Panc1 (cell line): ENCODE measurements at regions not wholly inside any gene's neighbourhood (a gene's known extent, or its start where the extent isn't known, plus 50 kb on each side); places are given as distances from the start of the nearest gene placed in this dataset.

Source experiments
- POLR2AphosphoS5 ChIP-seq: IDR thresholded peaks from 2 replicates; pipeline ENCODE4 v1.6.1; 2012; ENCODE audit warnings: mild to moderate bottlenecking, low read depth, low read length, moderate library complexity
- SIN3A ChIP-seq: IDR thresholded peaks from 2 replicates; pipeline ENCODE4 v1.6.1; 2012; ENCODE audit warnings: low read depth, mild to moderate bottlenecking, low read length, moderate library complexity, borderline replicate concordance; ENCODE audit not compliant: insufficient read depth
- TF ChIP-seq, protein P1 (sequence below): fragments of 450-650 bp; IDR thresholded peaks from 2 replicates; pipeline ENCODE4 v1.5.1; 2017; ENCODE audit warnings: mild to moderate bottlenecking
- TF ChIP-seq, protein P2 (sequence below), 2 experiments: IDR thresholded peaks; 2 replicates each; pipeline ENCODE4 v1.6.1; 2011 to 2012; ENCODE audit warnings: low read depth in 2 of 2, control low read depth in 1 of 2, low read length in 1 of 2, mild to moderate bottlenecking in 1 of 2, moderate library complexity in 1 of 2; ENCODE audit not compliant: insufficient read depth in 1 of 2

DNA sequence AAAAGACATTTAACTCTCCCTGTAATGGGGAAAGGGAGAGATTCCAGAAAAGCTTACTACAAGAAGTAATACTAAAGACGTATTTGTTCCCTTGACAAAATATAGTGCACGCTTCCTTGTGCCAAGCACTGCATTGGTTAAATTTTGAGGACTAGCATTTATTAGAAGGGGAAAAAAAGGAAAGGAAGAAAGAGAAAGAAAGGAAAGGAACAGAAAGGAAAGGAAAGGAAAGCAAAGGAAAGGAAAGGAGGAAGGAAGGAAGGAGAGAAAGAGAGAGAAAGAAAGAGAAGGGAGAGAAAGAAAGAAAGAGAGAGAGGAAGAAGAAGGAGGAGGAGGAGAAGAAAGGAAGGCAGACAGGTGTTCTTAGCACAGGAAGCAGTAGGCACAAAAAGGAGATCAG lies 110.1 kb upstream of the CDH6 start:
- TF ChIP-seq, protein P1, sequence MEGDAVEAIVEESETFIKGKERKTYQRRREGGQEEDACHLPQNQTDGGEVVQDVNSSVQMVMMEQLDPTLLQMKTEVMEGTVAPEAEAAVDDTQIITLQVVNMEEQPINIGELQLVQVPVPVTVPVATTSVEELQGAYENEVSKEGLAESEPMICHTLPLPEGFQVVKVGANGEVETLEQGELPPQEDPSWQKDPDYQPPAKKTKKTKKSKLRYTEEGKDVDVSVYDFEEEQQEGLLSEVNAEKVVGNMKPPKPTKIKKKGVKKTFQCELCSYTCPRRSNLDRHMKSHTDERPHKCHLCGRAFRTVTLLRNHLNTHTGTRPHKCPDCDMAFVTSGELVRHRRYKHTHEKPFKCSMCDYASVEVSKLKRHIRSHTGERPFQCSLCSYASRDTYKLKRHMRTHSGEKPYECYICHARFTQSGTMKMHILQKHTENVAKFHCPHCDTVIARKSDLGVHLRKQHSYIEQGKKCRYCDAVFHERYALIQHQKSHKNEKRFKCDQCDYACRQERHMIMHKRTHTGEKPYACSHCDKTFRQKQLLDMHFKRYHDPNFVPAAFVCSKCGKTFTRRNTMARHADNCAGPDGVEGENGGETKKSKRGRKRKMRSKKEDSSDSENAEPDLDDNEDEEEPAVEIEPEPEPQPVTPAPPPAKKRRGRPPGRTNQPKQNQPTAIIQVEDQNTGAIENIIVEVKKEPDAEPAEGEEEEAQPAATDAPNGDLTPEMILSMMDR, result no peak
- TF ChIP-seq POLR2AphosphoS5 (no peak), SIN3A (no peak)
- TF ChIP-seq, protein P2, sequence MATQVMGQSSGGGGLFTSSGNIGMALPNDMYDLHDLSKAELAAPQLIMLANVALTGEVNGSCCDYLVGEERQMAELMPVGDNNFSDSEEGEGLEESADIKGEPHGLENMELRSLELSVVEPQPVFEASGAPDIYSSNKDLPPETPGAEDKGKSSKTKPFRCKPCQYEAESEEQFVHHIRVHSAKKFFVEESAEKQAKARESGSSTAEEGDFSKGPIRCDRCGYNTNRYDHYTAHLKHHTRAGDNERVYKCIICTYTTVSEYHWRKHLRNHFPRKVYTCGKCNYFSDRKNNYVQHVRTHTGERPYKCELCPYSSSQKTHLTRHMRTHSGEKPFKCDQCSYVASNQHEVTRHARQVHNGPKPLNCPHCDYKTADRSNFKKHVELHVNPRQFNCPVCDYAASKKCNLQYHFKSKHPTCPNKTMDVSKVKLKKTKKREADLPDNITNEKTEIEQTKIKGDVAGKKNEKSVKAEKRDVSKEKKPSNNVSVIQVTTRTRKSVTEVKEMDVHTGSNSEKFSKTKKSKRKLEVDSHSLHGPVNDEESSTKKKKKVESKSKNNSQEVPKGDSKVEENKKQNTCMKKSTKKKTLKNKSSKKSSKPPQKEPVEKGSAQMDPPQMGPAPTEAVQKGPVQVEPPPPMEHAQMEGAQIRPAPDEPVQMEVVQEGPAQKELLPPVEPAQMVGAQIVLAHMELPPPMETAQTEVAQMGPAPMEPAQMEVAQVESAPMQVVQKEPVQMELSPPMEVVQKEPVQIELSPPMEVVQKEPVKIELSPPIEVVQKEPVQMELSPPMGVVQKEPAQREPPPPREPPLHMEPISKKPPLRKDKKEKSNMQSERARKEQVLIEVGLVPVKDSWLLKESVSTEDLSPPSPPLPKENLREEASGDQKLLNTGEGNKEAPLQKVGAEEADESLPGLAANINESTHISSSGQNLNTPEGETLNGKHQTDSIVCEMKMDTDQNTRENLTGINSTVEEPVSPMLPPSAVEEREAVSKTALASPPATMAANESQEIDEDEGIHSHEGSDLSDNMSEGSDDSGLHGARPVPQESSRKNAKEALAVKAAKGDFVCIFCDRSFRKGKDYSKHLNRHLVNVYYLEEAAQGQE (IDR thresholded peaks at IDR 0.05; ENCODE audit: insufficient read depth in 1 of 2, low read depth in 2 of 2, low read length in 1 of 2), result no peak
